ENCODE measurements at regions not wholly inside any gene's neighbourhood (a gene's known extent, or its start where the extent isn't known, plus 50 kb on each side); places are given as distances from the start of the nearest gene placed in this dataset.

- Histone ChIP-seq H3K4me1 (ENCODE audit: control insufficient read depth, extremely low read depth, insufficient read depth, low read length) (peaks cover 11% of the 10 kb centered on the region), H3K4me2 (ENCODE audit: control insufficient read depth, extremely low read depth, insufficient read depth, low read depth, low read length) (peak overlapping the region; percentile 70), H3K36me3 (ENCODE audit: control insufficient read depth in 2 of 2, extremely low read depth in 1 of 2, insufficient read depth in 2 of 2, low read length in 2 of 2) (no peaks in the 10 kb centered on the region), H3K9ac (ENCODE audit: control insufficient read depth, extremely low read depth, insufficient read depth, low read length) (peak overlapping the region; percentile 7), H3K27me3 (ENCODE audit: control insufficient read depth, extremely low read depth, insufficient read depth, low read length) (no peaks in the 10 kb centered on the region), H3K79me2 (ENCODE audit: control insufficient read depth, insufficient read depth, low read length) (no peaks in the 10 kb centered on the region), H2AFZ (ENCODE audit: control insufficient read depth, low read length) (peak overlapping the region; percentile 34), H3K27ac (ENCODE audit: control insufficient read depth, insufficient read depth, low read length) (peak overlapping the region; percentile 64), H3K9me1 (ENCODE audit: control insufficient read depth, extremely low read depth, insufficient read depth, low read length) (no peaks in the 10 kb centered on the region), H3K4me3 (ENCODE audit: control insufficient read depth in 2 of 3, extremely low read depth in 1 of 3, insufficient read depth in 2 of 3, low read depth in 1 of 3, low read length in 3 of 3) (peak overlapping the region in 1 of 3 experiments; percentile 36), H3K9me3 (ENCODE audit: control insufficient read depth, low read depth, low read length) (no peaks in the 10 kb centered on the region), H4K20me1 (ENCODE audit: control insufficient read depth, extremely low read depth, insufficient read depth, low read length) (no peaks in the 10 kb centered on the region)
- dilution Hi-C loops (cut with MboI; ENCODE audit: extremely low pct_ligation_motif_present, low sequenced_read_pairs): no loop called here
- TF ChIP-seq EZH2 (IDR thresholded peaks at IDR 0.05; ENCODE audit: low read length) (no peak), CTCF (optimal IDR thresholded peaks at IDR 0.05 in 1 of 3, IDR thresholded peaks at IDR 0.05 in 1 of 3, conservative IDR thresholded peaks at IDR 0.05 in 1 of 3; ENCODE audit: extremely low read depth in 1 of 3, insufficient read depth in 2 of 3, low read length in 3 of 3) (no peak)
- DNase-seq (ENCODE audit: low read depth, low spot score): no peak
- peak; percentile 23 for FAIRE-seq
Observed at GRCh38 chr7:92987538-92987937, 130.2 kb downstream of the SAMD9 start.

- H2AFZ ChIP-seq (ENCODE audit: control insufficient read depth, low read length): no peak overlapping the region
- peak overlapping the region; percentile 70 for H3K4me2 ChIP-seq (ENCODE audit: control insufficient read depth, extremely low read depth, insufficient read depth, low read depth, low read length)
- H3K27ac ChIP-seq (ENCODE audit: control insufficient read depth, insufficient read depth, low read length): peak overlapping the region; percentile 64
- FAIRE-seq (peak; percentile 77), DNase-seq (ENCODE audit: low read depth, low spot score) (no peak)
- H3K79me2 ChIP-seq (ENCODE audit: control insufficient read depth, insufficient read depth, low read length): no peaks in the 10 kb centered on the region
- TF ChIP-seq EZH2 (IDR thresholded peaks at IDR 0.05; ENCODE audit: low read length) (no peak), CTCF (optimal IDR thresholded peaks at IDR 0.05 in 1 of 3, IDR thresholded peaks at IDR 0.05 in 1 of 3, conservative IDR thresholded peaks at IDR 0.05 in 1 of 3; ENCODE audit: extremely low read depth in 1 of 3, insufficient read depth in 2 of 3, low read length in 3 of 3) (no peak)
- dilution Hi-C loops (cut with MboI; ENCODE audit: extremely low pct_ligation_motif_present, low sequenced_read_pairs): no loop called here
- H3K4me3 ChIP-seq (ENCODE audit: control insufficient read depth in 2 of 3, extremely low read depth in 1 of 3, insufficient read depth in 2 of 3, low read depth in 1 of 3, low read length in 3 of 3): no peak overlapping the region
- H3K36me3 ChIP-seq (ENCODE audit: control insufficient read depth in 2 of 2, extremely low read depth in 1 of 2, insufficient read depth in 2 of 2, low read length in 2 of 2): no peaks in the 10 kb centered on the region
- no peaks in the 10 kb centered on the region for H4K20me1 ChIP-seq (ENCODE audit: control insufficient read depth, extremely low read depth, insufficient read depth, low read length)
- H3K9ac ChIP-seq (ENCODE audit: control insufficient read depth, extremely low read depth, insufficient read depth, low read length): no peak overlapping the region
- H3K9me1 ChIP-seq (ENCODE audit: control insufficient read depth, extremely low read depth, insufficient read depth, low read length): no peaks in the 10 kb centered on the region
- peaks cover 11% of the 10 kb centered on the region for H3K4me1 ChIP-seq (ENCODE audit: control insufficient read depth, extremely low read depth, insufficient read depth, low read length)
- H3K9me3 ChIP-seq (ENCODE audit: control insufficient read depth, low read depth, low read length): no peaks in the 10 kb centered on the region
- H3K27me3 ChIP-seq (ENCODE audit: control insufficient read depth, extremely low read depth, insufficient read depth, low read length): no peaks in the 10 kb centered on the region
Observed at GRCh38 chr7:92987095-92987494, 130.7 kb downstream of the SAMD9 start.

All from keratinocyte (primary cell).